ENCODE measurements at regions not wholly inside any gene's neighbourhood (a gene's known extent, or its start where the extent isn't known, plus 50 kb on each side); places are given as distances from the start of the nearest gene placed in this dataset.

GRCh38 chr15:31247404-31247803 lies 79.2 kb upstream of the KLF13 start:
- no peak overlapping the region for H2AFZ ChIP-seq (ENCODE audit: low read depth, low read length)
- H3K79me2 ChIP-seq (ENCODE audit: control insufficient read depth, insufficient read depth, low read length), result no peaks in the 10 kb centered on the region
- no peaks in the 10 kb centered on the region for H3K36me3 ChIP-seq (ENCODE audit: control insufficient read depth in 2 of 2, extremely low read depth in 1 of 2, insufficient read depth in 2 of 2, low read length in 2 of 2)
- no peaks in the 10 kb centered on the region for H3K9me3 ChIP-seq (replicated peaks; ENCODE audit: control insufficient read depth, insufficient read depth, low read length)
- no peak overlapping the region for H3K4me2 ChIP-seq (ENCODE audit: insufficient read depth, low read length)
- FAIRE-seq (no peak), DNase-seq (ENCODE audit: low read depth, low spot score) (no peak)
- H3K9me1 ChIP-seq (replicated peaks; ENCODE audit: control insufficient read depth, extremely low read depth, insufficient read depth, low read length), result no peaks in the 10 kb centered on the region
- no TSS peak for BruUV-seq (replicated peaks)
- dilution Hi-C loops (cut with MboI; ENCODE audit: extremely low pct_ligation_motif_present, low sequenced_read_pairs), result no loop called here
- no peak overlapping the region for H3K27ac ChIP-seq (ENCODE audit: insufficient read depth, low read depth, low read length)
- TF ChIP-seq FOS (IDR thresholded peaks at IDR 0.05; ENCODE audit: borderline replicate concordance, insufficient read depth, low read length) (no peak), GATA2 (IDR thresholded peaks at IDR 0.05; ENCODE audit: insufficient read depth, insufficient read length, low read depth, low read length) (no peak), POLR2A (IDR thresholded peaks at IDR 0.05; ENCODE audit: low read depth, low read length) (no peak)
- no peaks in the 10 kb centered on the region for H3K27me3 ChIP-seq (ENCODE audit: control insufficient read depth in 2 of 2, insufficient read depth in 2 of 2, low read length in 2 of 2)
- intact Hi-C loops (cut with micrococcal nuclease), result no loop called here
- no peak overlapping the region for H3K4me3 ChIP-seq (replicated peaks in 1 of 3; ENCODE audit: insufficient read depth in 1 of 3, low read depth in 1 of 3, low read length in 3 of 3)
- H3K4me1 ChIP-seq (ENCODE audit: control insufficient read depth, extremely low read depth, insufficient read depth, low read length), result no peaks in the 10 kb centered on the region
- ChIA-PET CTCF (no interaction called here), POLR2A (no interaction called here)
- H3K9ac ChIP-seq (replicated peaks; ENCODE audit: extremely low read depth, insufficient read depth, low read length), result no peak overlapping the region
- H4K20me1 ChIP-seq (replicated peaks; ENCODE audit: control insufficient read depth, extremely low read depth, insufficient read depth, low read length), result no peaks in the 10 kb centered on the region

- Histone ChIP-seq H3K4me2 (ENCODE audit: insufficient read depth, low read length) (no peak overlapping the region), H3K9me1 (replicated peaks; ENCODE audit: control insufficient read depth, extremely low read depth, insufficient read depth, low read length) (no peaks in the 10 kb centered on the region), H2AFZ (ENCODE audit: low read depth, low read length) (no peak overlapping the region), H4K20me1 (replicated peaks; ENCODE audit: control insufficient read depth, extremely low read depth, insufficient read depth, low read length) (no peaks in the 10 kb centered on the region), H3K79me2 (ENCODE audit: control insufficient read depth, insufficient read depth, low read length) (no peaks in the 10 kb centered on the region), H3K36me3 (ENCODE audit: control insufficient read depth in 2 of 2, extremely low read depth in 1 of 2, insufficient read depth in 2 of 2, low read length in 2 of 2) (no peaks in the 10 kb centered on the region), H3K4me1 (ENCODE audit: control insufficient read depth, extremely low read depth, insufficient read depth, low read length) (no peaks in the 10 kb centered on the region), H3K27ac (ENCODE audit: insufficient read depth, low read depth, low read length) (no peak overlapping the region), H3K27me3 (ENCODE audit: control insufficient read depth in 2 of 2, insufficient read depth in 2 of 2, low read length in 2 of 2) (no peaks in the 10 kb centered on the region), H3K9me3 (replicated peaks; ENCODE audit: control insufficient read depth, insufficient read depth, low read length) (no peaks in the 10 kb centered on the region), H3K4me3 (replicated peaks in 1 of 3; ENCODE audit: insufficient read depth in 1 of 3, low read depth in 1 of 3, low read length in 3 of 3) (no peak overlapping the region), H3K9ac (replicated peaks; ENCODE audit: extremely low read depth, insufficient read depth, low read length) (no peak overlapping the region)
- CTCF ChIA-PET, result no interaction called here
- no TSS peak for BruUV-seq (replicated peaks)
- FAIRE-seq (no peak), DNase-seq (ENCODE audit: low read depth, low spot score) (no peak)
- POLR2A ChIA-PET, result no interaction called here
- no peak for TF ChIP-seq MAX (IDR thresholded peaks at IDR 0.05; ENCODE audit: insufficient read depth, insufficient read length)
- TF ChIP-seq GATA2 (IDR thresholded peaks at IDR 0.05; ENCODE audit: insufficient read depth, insufficient read length, low read depth, low read length), result no peak
- TF ChIP-seq CTCF (IDR thresholded peaks at IDR 0.05; ENCODE audit: extremely low read depth in 1 of 2, insufficient read depth in 1 of 2, low read depth in 1 of 2, low read length in 2 of 2), result no peak
- TF ChIP-seq MYC (IDR thresholded peaks at IDR 0.05; ENCODE audit: low read depth, low read length), result no peak
- TF ChIP-seq EZH2 (IDR thresholded peaks at IDR 0.05; ENCODE audit: borderline replicate concordance, low read depth, low read length, severe bottlenecking), result no peak
- TF ChIP-seq JUN (IDR thresholded peaks at IDR 0.05; ENCODE audit: borderline replicate concordance, insufficient read depth, insufficient read length, low read depth), result no peak
- no peak for TF ChIP-seq FOS (IDR thresholded peaks at IDR 0.05; ENCODE audit: borderline replicate concordance, insufficient read depth, low read length)
- no peak for TF ChIP-seq POLR2A (IDR thresholded peaks at IDR 0.05; ENCODE audit: low read depth, low read length)
- TF ChIP-seq POLR2AphosphoS5 (IDR thresholded peaks at IDR 0.05; ENCODE audit: insufficient read depth, low read depth, low read length), result no peak
- intact Hi-C loops (cut with micrococcal nuclease), result no loop called here
- dilution Hi-C loops (cut with MboI; ENCODE audit: extremely low pct_ligation_motif_present, low sequenced_read_pairs), result no loop called here
Observed at GRCh38 chr15:31248263-31248662, 78.4 kb upstream of the KLF13 start.
